ENCODE measurements at regions not wholly inside any gene's neighbourhood (a gene's known extent, or its start where the extent isn't known, plus 50 kb on each side); places are given as distances from the start of the nearest gene placed in this dataset.

GRCh38 chr1:201622824-201623223 is 83.9 kb downstream of the NAV1 start:
- H3K4me1 Mint-ChIP-seq, result no peaks in the 10 kb centered on the region
- H3K27me3 Mint-ChIP-seq (ENCODE audit: insufficient read depth), result peaks cover 5% of the 10 kb centered on the region
- peaks cover 2% of the 10 kb centered on the region for H3K36me3 Mint-ChIP-seq (ENCODE audit: low read depth)
- Histone ChIP-seq H3K9me3 (ENCODE audit: control insufficient read depth, low read length) (no peaks in the 10 kb centered on the region), H3K27me3 (ENCODE audit: control insufficient read depth, insufficient read depth, low read length, poor library complexity, severe bottlenecking) (no peaks in the 10 kb centered on the region), H3K9ac (ENCODE audit: extremely low read depth, low read length, poor library complexity, severe bottlenecking) (no peak overlapping the region), H3K36me3 (ENCODE audit: control insufficient read depth, insufficient read depth, low read length) (no peaks in the 10 kb centered on the region), H3K27ac (ENCODE audit: low read depth, low read length) (no peak overlapping the region), H3K4me1 (ENCODE audit: control insufficient read depth, insufficient read depth, low read length) (no peaks in the 10 kb centered on the region), H3K4me3 (ENCODE audit: low read length) (no peak overlapping the region)
- H3K27ac Mint-ChIP-seq, result no peak overlapping the region
- 95 to 96% methylated on average over 6 to 15 of the region's 15 CpGs for WGBS, 2 experiments (ENCODE audit: insufficient coverage in 1 of 2, insufficient read length in 1 of 2)
- DNase-seq, result no peak
- TF ChIP-seq, protein P1, sequence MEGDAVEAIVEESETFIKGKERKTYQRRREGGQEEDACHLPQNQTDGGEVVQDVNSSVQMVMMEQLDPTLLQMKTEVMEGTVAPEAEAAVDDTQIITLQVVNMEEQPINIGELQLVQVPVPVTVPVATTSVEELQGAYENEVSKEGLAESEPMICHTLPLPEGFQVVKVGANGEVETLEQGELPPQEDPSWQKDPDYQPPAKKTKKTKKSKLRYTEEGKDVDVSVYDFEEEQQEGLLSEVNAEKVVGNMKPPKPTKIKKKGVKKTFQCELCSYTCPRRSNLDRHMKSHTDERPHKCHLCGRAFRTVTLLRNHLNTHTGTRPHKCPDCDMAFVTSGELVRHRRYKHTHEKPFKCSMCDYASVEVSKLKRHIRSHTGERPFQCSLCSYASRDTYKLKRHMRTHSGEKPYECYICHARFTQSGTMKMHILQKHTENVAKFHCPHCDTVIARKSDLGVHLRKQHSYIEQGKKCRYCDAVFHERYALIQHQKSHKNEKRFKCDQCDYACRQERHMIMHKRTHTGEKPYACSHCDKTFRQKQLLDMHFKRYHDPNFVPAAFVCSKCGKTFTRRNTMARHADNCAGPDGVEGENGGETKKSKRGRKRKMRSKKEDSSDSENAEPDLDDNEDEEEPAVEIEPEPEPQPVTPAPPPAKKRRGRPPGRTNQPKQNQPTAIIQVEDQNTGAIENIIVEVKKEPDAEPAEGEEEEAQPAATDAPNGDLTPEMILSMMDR (conservative IDR thresholded peaks at IDR 0.05), result no peak
- H3K4me3 Mint-ChIP-seq, result no peak overlapping the region
- H3K9me3 Mint-ChIP-seq, result no peaks in the 10 kb centered on the region

GRCh38 chr1:201624741-201625225 is 85.9 kb downstream of the NAV1 start:
- TF ChIP-seq, protein P1 (conservative IDR thresholded peaks at IDR 0.05), result no peak
- peaks cover 3% of the 10 kb centered on the region for H3K36me3 ChIP-seq (ENCODE audit: control insufficient read depth, insufficient read depth, low read length)
- H3K27ac ChIP-seq (ENCODE audit: low read depth, low read length), result no peak overlapping the region
- no peaks in the 10 kb centered on the region for H3K9me3 ChIP-seq (ENCODE audit: control insufficient read depth, low read length)
- no peak overlapping the region for H3K9ac ChIP-seq (ENCODE audit: extremely low read depth, low read length, poor library complexity, severe bottlenecking)
- Mint-ChIP-seq H3K27me3 (ENCODE audit: insufficient read depth) (peaks cover 5% of the 10 kb centered on the region), H3K4me1 (peaks cover 4% of the 10 kb centered on the region), H3K4me3 (no peak overlapping the region), H3K9me3 (no peaks in the 10 kb centered on the region), H3K36me3 (ENCODE audit: low read depth) (peaks cover 2% of the 10 kb centered on the region), H3K27ac (no peak overlapping the region)
- no peaks in the 10 kb centered on the region for H3K27me3 ChIP-seq (ENCODE audit: control insufficient read depth, insufficient read depth, low read length, poor library complexity, severe bottlenecking)
- H3K4me1 ChIP-seq (ENCODE audit: control insufficient read depth, insufficient read depth, low read length), result no peaks in the 10 kb centered on the region
- DNase-seq, result no peak
- WGBS, 2 experiments (ENCODE audit: insufficient coverage in 1 of 2, insufficient read length in 1 of 2), result 87% methylated on average over 3 to 4 of the region's 4 CpGs
- H3K4me3 ChIP-seq (ENCODE audit: low read length), result no peak overlapping the region

- no peak overlapping the region for H3K27ac Mint-ChIP-seq
- H3K27ac ChIP-seq (ENCODE audit: low read depth, low read length), result no peak overlapping the region
- no peak overlapping the region for H3K4me3 ChIP-seq (ENCODE audit: low read length)
- 84 to 92% methylated on average over 3 of the region's 3 CpGs for WGBS, 2 experiments (ENCODE audit: insufficient coverage in 1 of 2, insufficient read length in 1 of 2)
- TF ChIP-seq, protein P1 (conservative IDR thresholded peaks at IDR 0.05), result no peak
- H3K27me3 Mint-ChIP-seq (ENCODE audit: insufficient read depth), result peaks cover 5% of the 10 kb centered on the region
- H3K9me3 ChIP-seq (ENCODE audit: control insufficient read depth, low read length), result no peaks in the 10 kb centered on the region
- peaks cover 4% of the 10 kb centered on the region for H3K4me1 Mint-ChIP-seq
- no peak for DNase-seq
- no peak overlapping the region for H3K4me3 Mint-ChIP-seq
- no peaks in the 10 kb centered on the region for H3K4me1 ChIP-seq (ENCODE audit: control insufficient read depth, insufficient read depth, low read length)
- no peaks in the 10 kb centered on the region for H3K9me3 Mint-ChIP-seq
- no peaks in the 10 kb centered on the region for H3K27me3 ChIP-seq (ENCODE audit: control insufficient read depth, insufficient read depth, low read length, poor library complexity, severe bottlenecking)
- peaks cover 3% of the 10 kb centered on the region for H3K36me3 ChIP-seq (ENCODE audit: control insufficient read depth, insufficient read depth, low read length)
- H3K36me3 Mint-ChIP-seq (ENCODE audit: low read depth), result peaks cover 2% of the 10 kb centered on the region
- H3K9ac ChIP-seq (ENCODE audit: extremely low read depth, low read length, poor library complexity, severe bottlenecking), result no peak overlapping the region
These were observed 86.4 kb downstream of the NAV1 start for GRCh38 chr1:201625226-201625761.
